HL-60/S4 (cell line): ENCODE measurements at regions not wholly inside any gene's neighbourhood (a gene's known extent, or its start where the extent isn't known, plus 50 kb on each side); places are given as distances from the start of the nearest gene placed in this dataset.
"Not testable (repeated sequence)": the region's sequence is repeated elsewhere in the genome, so short reads cannot be mapped to it uniquely, and the experiment has no call there.

Experiments used
- in situ Hi-C: fragments of 300-500 bp; cut with MboI; formaldehyde crosslinking; loops from 2 replicates; pipeline ENCODE4 v1.14.3; 2022; ENCODE audit warnings: low sequenced_read_pairs

DNA sequence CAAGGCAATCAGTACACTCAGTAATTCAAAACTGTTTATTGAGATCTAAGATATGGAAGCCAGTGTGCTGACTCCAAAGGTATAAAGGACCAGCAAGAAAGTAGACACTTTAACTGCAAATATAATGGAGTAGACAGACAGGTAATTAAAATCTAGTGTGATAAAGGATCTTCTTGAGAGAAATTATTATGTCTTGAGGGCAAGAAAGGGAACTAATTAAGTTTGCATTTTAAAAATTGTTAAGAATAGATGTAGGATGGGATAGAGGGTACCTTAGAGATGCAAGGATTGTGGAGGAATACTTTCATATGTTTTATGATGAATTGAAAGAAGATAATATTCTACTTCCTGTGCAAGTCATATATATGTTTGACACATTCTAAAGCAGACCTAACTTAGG is 825.3 kb downstream of the LTN1 start:
- in situ Hi-C loops: no loop called here

DNA sequence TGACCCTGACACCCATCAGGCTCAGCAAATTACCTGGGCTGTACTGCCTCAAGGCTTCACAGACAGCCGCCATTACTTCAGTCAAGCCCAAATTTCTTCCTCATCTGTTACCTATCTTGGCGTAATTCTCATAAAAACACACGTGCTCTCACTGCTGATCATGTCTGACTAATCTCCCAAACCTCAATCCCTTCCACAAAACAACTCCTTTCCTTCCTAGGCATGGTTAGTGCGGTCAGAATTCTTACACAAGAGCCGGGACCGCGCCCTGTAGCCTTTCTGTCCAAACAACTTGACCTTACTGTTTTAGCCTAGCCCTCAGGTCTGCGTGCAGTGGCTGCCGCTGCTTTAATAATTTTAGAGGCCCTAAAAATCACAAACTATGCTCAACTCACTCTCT is 828.2 kb downstream of the LTN1 start:
- in situ Hi-C loops: not testable (repeated sequence)

DNA sequence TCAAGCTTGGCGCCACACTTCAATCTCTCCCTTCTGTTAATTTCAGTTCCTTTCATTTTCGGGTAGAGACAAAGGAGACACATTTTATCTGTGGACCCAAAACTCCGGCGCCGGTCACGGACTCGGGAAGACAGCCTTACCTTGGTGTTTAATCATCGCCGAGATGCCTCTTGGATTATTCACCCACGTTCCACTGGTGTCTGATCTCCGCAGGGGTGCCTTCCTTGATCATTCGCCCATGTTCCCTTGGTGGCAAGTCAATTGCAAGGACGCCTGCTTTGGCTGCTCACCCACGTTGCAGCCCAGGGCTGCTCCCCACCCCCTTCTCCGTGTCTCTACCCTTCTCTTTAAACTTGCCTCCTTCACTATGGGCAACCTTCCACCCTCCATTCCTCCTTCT is 830.6 kb downstream of the LTN1 start:
- in situ Hi-C loops: not testable (repeated sequence)

DNA sequence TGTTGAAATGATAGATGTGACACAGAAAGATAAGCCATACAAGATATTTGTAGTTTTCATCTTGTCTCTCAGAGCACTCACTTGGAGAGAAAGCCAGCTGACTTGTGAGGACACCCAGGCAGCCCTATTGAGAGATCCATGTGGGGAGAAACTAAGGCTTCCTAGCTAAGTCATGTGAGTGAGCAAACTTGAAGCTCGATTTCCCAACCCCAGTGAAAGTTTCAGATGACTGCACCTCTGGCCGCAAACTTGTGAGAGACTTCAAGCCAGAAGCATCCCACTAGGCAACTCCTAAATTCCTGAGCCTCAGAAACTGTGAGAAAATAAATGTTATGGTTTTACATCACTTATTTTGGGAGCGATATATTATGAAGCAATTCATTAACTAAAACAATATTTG is 832.3 kb downstream of the LTN1 start:
- in situ Hi-C loops: no loop called here

DNA sequence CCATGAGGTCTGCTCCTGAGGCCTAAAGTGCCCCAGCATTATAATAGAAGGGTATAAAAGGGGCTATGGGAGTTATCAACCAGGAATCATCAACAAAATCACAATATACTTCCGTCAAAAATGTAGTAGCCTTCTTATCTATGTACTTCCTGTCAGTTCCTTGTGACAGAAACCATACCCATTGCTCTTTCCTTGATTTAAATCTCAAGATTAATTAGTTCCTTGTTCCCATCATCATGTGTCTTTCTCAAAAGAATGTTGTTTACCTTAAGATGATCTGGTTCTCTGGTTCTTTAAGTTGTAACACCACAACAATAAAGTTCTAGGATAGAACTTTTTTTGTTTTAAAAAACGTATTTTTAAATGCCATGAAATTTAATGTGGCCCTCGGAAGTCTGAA is 833.3 kb downstream of the LTN1 start:
- in situ Hi-C loops: no loop called here

DNA sequence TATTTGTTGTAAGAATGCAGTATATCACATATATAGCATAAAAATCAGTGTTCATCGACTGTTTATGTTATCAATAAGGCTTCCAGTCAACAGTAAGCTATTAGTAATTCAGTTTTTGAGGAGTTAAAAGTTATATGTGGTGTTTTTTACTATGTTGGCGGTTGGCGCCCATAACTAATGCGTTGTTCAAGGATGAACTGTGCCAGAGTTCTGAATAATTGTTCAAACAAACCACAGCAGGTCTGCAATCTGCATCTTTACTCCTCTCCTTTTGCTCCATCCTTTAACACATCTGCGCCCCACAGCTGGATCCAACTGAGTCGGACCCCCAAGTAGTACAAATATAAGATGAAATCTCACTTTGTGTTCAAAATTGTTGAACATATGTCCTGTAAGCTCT is 836.1 kb downstream of the LTN1 start:
- in situ Hi-C loops: no loop called here

DNA sequence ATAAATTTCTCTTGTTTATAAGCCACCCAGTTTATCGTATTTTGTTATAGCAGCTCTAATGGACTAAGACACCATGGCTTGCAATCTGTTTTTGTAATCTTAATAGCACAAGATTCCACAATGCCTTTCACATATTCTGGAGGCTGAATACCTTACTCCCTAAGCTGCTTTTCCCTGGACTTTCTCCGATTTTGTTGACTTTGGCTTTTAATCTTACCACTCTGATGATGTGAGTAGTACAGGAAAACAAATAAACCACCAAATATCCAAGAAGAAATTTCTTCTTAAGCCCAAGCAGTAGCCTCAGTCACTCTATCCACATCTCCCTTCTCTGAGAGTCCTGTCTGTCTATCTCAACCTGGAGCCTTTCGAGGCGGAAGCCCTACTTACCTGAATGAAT is 838.6 kb downstream of the LTN1 start:
- in situ Hi-C loops: no loop called here

DNA sequence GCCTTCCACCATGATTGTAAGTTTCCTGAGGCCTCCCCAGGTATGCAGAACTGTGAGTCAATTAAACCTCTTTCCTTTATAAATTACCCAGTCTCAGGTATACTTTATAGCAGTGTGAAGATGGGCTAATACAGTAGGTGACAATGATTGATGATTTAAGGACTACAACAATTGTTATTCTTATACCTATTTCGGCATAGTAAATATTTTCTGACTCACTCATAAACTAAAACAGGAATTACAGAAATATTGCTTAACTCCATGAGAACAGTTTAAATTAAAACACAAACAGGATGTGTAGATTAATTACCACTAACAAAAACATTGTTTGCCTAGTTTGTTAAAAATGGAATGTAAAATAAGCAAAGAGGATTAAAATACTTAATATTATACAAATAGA is 839.9 kb downstream of the LTN1 start:
- in situ Hi-C loops: no loop called here

DNA sequence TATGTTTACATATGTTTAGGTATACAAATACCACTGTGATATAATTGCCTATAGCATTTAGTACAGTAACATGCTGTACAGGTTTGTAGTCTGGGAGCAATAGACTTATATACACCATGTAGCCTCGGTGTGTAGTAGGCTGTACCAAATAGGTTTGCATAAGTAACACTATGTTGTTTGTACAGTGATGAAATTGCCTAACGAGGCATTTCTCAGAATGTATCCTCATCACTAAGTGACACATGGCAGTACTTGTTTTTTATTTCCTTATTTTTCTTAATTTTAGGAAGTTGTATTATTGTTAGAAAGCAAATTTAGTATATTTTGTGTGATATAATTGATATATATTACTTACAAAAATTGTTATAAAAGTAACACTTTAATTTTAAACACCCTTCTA is 840.9 kb downstream of the LTN1 start:
- in situ Hi-C loops: no loop called here

DNA sequence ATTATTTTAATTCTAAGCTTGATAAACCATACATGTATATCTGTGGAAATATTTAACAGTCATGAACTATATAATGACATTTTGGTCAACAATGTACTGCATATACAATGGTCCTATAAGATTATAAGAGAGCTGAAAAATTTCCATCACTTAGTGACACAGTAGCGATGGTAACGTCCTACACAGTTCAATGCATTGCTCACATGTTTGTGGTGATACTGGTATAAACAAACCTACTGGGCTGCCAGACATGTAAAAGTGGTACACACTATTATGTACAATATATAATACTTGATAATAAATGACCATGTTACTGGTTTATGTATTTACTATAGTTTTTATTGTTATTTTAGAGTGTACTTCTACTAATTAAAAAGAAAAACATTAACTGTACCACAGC is 841.9 kb downstream of the LTN1 start:
- in situ Hi-C loops: no loop called here

DNA sequence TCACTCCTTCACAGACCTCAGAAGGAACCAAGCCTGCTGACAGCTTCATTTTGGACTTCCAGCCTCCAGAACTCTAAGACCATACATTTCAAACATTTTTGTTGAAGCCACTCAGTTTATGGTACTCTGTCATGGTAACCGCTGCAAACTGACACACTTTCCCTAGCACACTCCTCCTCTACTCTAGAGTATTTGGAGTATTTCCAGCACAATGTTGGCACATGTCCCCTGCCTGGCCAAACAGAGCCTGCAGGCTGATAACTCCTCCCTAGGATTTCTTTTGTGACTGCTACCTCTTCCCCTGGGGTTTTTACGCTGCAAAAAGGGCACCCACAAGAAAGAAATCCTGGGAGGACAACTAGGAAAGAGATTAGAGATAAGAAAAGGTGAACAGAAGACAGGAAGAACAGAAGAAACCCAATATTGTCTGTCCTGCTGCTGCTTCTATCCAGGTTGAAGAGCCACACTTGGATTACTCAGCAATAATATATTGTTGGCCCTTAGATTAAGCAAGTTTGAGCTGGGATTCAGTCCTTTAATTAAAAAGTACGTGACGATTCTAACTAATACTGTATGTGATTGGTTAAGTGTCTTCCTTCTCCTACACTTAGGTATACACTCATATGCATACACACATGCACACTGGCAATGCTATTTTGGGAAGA is 844.1 kb downstream of the LTN1 start:
- in situ Hi-C loops: no loop called here

DNA sequence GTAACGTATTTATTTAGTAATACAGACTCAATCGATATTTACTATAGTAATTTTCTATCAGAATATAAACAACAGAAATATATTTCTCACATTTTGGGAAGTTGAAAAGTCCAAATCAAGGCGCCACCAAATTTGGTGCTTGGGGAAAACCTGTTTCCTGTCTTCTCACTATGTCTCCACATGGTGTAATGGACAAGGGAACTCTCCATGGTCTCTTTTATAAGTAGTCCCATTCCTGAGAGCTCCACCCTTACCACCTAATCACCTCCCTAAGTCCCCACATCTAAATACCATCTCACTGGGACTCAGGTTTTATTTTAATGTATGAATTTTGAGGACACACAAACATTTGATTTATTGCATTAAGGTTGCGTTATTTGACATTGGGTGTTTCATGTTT is 848.0 kb downstream of the LTN1 start:
- in situ Hi-C loops: no loop called here

DNA sequence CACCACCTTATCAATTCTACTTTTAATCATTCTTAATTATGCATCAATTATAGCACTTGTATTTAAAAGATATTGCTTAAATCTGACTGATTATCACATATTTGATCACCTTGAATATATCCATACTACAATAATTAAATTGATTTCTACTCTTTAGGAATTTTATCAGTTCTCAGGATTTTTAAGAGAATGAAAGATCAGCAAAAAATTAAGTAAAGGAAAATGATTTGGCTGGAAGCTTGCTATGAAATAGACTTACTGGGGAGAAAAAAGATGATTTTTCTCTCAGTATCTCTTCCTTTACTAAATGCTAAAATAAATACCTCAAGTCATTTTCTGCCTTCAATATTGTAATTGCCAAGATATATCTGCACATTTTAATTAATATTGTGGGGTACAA is 848.6 kb downstream of the LTN1 start:
- in situ Hi-C loops: no loop called here

DNA sequence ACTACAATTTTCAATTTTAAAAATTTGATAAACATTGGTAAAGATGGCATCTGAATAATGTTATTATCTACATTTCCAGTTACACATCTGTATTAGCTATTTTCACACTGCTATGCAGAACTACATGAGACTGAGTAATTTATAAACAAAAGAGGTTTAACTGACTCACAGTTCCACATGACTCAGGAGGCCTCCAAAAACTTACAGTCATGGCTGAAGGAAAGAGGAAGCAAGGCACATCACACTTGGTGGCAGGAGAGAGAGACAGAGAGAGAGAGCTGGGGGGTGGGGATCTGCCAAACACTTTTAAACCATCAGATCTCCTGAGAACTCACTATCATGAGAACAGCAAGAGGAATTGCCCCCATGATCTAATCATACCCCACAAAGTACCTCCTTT is 850.0 kb downstream of the LTN1 start:
- in situ Hi-C loops: no loop called here

DNA sequence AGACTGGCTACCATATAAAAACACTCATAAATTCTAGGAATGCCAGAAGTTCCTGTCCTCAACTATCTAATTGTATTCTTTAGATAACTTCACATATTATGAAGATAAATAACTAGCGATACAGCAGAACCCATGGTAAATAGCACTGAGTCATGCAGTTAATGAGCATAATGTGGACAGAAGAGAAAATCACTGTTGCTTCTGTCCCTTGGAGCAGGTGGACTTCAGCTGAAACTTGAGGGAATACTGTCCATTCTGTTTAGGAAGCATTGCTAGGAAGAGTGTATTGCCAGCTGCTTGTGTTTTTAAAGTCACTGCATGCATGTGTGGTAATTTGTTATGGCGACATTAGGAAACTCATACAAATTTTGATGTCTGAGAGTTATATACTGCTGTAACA is 854.4 kb downstream of the LTN1 start:
- in situ Hi-C loops: no loop called here

DNA sequence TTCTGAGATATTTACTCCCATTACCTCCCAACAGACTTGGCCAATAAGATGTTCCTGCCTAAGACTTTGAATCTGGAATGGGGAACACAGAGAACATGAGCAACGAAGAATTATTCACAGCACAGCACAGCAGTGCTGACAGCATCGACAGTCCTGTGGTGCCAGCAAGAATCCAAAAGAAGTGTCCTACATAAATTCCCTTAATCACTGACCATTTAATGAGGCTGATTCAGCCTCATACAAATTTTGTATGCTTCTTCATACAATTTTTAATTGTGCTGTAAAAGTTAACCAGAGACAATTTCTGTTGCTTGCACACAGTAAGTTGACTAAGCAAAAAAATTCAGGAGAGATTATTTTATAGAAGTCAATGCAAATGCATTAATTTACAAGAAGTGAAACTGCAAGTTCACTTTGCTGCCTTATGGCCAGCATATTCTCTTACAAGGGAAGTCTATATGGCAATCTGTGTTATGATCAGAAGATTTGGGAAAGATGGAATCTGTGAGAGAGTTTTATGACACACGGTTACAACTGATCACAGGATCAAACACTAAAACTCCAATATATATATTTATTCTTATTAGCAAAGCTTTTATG is 855.9 kb downstream of the LTN1 start:
- in situ Hi-C loops: no loop called here

DNA sequence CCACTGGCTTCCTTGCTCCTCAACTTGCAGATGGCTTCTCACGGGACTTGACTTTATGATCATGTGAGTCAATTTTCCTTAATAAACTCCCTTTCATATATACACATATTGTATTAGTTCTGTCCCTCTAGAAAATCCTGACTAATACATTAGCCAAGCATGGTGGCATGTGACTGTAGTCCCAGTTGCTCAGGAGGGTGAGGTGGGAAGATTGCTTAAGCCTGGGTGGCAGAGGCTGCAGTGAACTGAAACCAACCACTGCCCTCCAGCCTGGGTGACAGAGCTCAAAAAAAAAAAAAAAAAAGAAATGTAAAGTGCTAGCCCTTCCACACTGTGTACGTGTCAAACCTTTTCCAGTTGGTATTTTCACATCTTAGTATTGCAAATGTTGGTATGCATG is 857.0 kb downstream of the LTN1 start:
- in situ Hi-C loops: no loop called here

DNA sequence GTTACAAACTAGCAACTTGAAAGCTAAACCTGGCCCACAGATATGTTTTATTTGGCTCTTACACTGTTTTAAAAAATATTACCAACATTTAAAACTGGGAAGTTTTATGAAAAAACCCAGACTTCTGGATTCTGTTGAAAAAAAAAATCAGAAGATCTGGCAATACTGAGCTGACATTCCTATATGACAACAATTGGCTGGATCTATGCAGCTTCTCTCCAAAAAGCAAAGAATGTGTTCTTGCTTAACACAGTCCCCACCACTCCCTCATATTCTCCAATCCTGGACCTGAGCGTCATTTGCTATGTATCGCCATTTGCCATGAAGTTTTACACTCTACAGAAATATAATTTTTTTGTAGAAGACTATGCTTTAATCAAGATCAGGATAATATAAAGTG is 859.6 kb downstream of the LTN1 start:
- in situ Hi-C loops: no loop called here

DNA sequence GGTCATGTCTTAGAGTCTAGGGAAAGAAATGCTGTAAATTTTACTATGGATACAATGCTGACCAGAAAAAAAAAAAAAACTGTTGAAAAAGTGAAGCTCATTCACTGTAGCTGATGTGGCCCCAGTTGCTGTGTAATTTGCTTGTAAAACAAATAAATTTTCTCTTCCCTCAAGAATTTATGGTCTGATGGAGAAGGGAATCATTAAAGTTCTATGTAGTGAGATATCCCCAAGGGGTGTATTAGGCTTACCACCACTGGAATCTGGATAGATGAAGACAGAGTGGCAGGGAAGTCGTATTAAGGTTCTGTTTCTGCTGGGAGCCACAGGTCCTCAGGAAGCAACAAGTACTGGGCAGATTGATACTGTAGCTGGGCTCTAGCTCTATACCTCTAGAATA is 860.0 kb downstream of the LTN1 start:
- in situ Hi-C loops: no loop called here

DNA sequence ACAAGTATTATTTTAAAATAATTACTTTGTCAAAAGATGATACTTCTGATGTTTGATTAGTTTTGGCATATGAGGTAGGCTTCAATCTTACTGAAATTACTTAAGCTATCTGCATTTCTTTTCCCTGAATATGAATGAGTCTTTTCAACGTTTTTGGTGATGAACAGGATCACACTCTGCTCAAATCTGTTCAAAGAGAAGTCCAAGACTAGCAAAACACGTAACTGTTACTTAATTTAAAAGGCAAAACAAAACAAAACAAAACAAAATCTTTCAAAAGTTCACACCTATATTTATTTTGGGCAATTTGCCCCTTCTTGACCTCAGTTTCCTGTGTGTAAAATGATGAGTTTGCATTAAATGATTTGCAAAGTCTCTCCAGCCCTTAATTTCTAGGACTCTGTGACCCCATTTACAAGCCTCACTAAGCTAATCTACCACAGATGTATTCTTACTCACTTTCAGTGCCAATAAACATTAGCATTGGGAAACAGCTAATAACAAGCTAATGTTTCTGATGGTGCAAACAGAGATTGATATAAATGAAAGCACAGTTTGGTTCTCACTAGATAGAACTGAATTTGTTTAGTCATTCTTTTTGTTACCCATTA is 865.4 kb downstream of the LTN1 start:
- in situ Hi-C loops: no loop called here

DNA sequence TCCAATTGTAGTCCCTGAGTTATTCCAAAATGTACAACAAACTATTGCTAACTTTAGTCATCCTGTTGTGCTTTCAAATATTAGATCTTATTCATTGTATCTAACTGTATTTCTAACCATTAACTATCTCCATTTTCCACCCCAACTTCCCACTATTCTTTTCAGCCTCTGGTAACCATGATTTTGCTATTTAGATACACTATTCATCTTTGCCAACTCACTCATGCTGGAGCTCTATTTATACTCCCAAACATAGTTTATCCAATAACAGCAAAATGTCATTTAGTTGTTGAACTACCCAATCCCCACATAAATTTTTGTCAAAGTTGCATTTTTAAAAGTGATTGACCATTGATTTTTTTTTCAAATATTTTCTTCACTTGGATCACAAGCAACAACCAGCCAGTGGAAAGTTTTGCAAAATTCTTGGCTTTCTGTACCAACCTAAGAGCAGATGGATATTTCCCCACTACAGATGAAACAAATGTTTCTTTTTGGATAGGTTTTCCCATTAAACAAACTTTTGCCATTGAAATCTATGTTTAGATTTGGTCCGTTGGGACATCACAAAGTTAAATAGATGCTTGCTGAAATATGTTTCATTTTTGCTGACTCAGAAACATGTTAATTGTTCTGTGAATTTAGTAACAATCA is 866.0 kb downstream of the LTN1 start:
- in situ Hi-C loops: no loop called here

DNA sequence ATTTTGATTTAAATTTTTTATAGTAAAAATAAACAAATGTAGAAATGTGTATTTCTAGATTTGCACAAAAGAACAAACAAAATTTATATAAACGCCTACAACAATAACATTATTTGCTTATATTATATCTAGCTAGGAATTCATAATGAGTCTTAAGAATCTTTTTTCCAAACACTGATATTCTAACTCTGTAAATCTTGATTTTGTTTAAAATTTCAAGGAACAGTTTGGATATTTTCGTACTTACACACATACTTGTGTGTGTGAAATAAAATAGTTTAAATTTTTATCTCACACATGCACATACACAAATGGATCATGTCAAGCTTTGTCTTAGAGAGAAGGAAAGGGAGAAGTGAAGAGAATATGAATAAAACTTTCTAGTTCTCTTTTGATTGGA is 868.1 kb downstream of the LTN1 start:
- in situ Hi-C loops: no loop called here
